ENCODE measurements at regions not wholly inside any gene's neighbourhood (a gene's known extent, or its start where the extent isn't known, plus 50 kb on each side); places are given as distances from the start of the nearest gene placed in this dataset.
"Not testable (repeated sequence)": the region's sequence is repeated elsewhere in the genome, so short reads cannot be mapped to it uniquely, and the experiment has no call there.

DNA sequence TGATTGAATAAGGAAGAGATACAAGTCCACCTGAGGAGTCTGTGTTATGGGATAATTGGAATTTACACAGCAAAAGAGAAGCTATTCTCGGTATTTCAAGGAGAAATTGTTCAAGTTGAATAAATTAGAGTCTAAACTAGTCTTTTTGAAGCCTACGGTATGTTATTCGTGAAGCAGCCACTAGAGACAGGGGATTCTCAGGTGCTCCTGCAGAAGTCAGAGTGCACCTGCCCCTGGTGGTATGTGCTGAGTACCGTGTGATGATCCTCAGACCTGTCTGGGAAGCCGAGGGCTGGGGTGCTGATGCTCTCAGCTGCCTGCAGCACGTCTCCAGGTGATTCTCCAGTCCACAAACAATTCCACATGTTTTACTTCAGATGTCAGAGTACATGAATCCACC, 1171.7 kb downstream of the RPIA start:
- CTCF ChIA-PET; H3K9ac ChIP-seq (ENCODE audit: control insufficient read depth, insufficient read depth, low read length); H2AFZ ChIP-seq (ENCODE audit: control insufficient read depth, low read depth, low read length); H4K20me1 ChIP-seq (ENCODE audit: control insufficient read depth, insufficient read depth); DNase-seq (ENCODE audit: low read depth, low spot score); H3K79me2 ChIP-seq (ENCODE audit: control insufficient read depth, insufficient read depth, low read length); H3K27me3 ChIP-seq (replicated peaks in 1 of 2; ENCODE audit: control insufficient read depth in 2 of 2, insufficient read depth in 2 of 2, low read length in 1 of 2); RAD21 ChIA-PET (ENCODE audit: unreplicated experiment); in situ Hi-C loops (cut with MboI); intact Hi-C loops (cut with micrococcal nuclease; ENCODE audit: unreplicated experiment); H3K4me1 ChIP-seq (ENCODE audit: control insufficient read depth, insufficient read depth, low read length); H3K36me3 ChIP-seq (ENCODE audit: control insufficient read depth in 2 of 2, insufficient read depth in 2 of 2, low read length in 1 of 2); SMC1A ChIA-PET (ENCODE audit: uncharacterized antibody, unreplicated experiment); H3K9me3 ChIP-seq (replicated peaks; ENCODE audit: control insufficient read depth, insufficient read depth, low read length); POLR2A ChIA-PET; BruUV-seq (replicated peaks); FAIRE-seq; H3K4me3 ChIP-seq; H3K4me2 ChIP-seq (ENCODE audit: control insufficient read depth, insufficient read depth); H3K27ac ChIP-seq (ENCODE audit: control insufficient read depth, insufficient read depth): not testable (repeated sequence)
- WGBS (ENCODE audit: insufficient coverage, insufficient replicate concordance, low lambda C conversion rate, missing lambda C conversion rate) = no CpG with 5 or more reads among the region's 6 CpGs
- peak; percentile 66 for ATAC-seq

- H3K9me3 ChIP-seq (replicated peaks; ENCODE audit: control insufficient read depth, insufficient read depth, low read length); H3K4me3 ChIP-seq; SMC1A ChIA-PET (ENCODE audit: uncharacterized antibody, unreplicated experiment); CTCF ChIA-PET; DNase-seq (ENCODE audit: low read depth, low spot score); H3K4me1 ChIP-seq (ENCODE audit: control insufficient read depth, insufficient read depth, low read length); H3K27me3 ChIP-seq (replicated peaks in 1 of 2; ENCODE audit: control insufficient read depth in 2 of 2, insufficient read depth in 2 of 2, low read length in 1 of 2); H3K79me2 ChIP-seq (ENCODE audit: control insufficient read depth, insufficient read depth, low read length); intact Hi-C loops (cut with micrococcal nuclease; ENCODE audit: unreplicated experiment); H3K27ac ChIP-seq (ENCODE audit: control insufficient read depth, insufficient read depth); H3K4me2 ChIP-seq (ENCODE audit: control insufficient read depth, insufficient read depth); BruUV-seq (replicated peaks); FAIRE-seq; H4K20me1 ChIP-seq (ENCODE audit: control insufficient read depth, insufficient read depth); H2AFZ ChIP-seq (ENCODE audit: control insufficient read depth, low read depth, low read length); in situ Hi-C loops (cut with MboI); H3K9ac ChIP-seq (ENCODE audit: control insufficient read depth, insufficient read depth, low read length); ATAC-seq; POLR2A ChIA-PET; RAD21 ChIA-PET (ENCODE audit: unreplicated experiment); H3K36me3 ChIP-seq (ENCODE audit: control insufficient read depth in 2 of 2, insufficient read depth in 2 of 2, low read length in 1 of 2): not testable (repeated sequence)
- WGBS (ENCODE audit: insufficient coverage, insufficient replicate concordance, low lambda C conversion rate, missing lambda C conversion rate) = 51% methylated on average over 4 of the region's 9 CpGs
These were observed 1183.5 kb downstream of the RPIA start for GRCh38 chr2:89874810-89875595.

DNA sequence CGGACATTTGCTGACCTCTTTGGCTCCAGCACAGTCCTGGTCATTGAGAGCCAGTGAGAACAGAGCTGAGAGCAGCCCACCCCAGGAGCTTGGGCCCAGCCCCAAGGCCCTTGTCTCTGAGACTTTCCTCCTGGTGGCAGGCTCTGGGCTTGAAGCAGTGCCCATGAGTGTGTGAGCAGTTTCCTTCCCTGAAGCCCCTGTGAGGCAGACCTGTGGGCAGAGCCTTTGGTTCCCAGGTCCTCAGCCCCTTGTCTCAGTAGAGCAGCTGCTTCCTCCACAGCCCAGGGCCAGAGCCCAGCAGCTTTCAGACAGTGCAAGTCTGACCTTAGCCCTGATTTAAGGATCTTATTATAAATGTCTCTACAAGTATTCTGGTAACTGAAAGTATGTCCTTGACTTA, 1185.0 kb downstream of the RPIA start:
- WGBS (ENCODE audit: insufficient coverage, insufficient replicate concordance, low lambda C conversion rate, missing lambda C conversion rate) = no CpG with 5 or more reads among the region's 1 CpG
- H3K36me3 ChIP-seq (ENCODE audit: control insufficient read depth in 2 of 2, insufficient read depth in 2 of 2, low read length in 1 of 2); H3K79me2 ChIP-seq (ENCODE audit: control insufficient read depth, insufficient read depth, low read length); POLR2A ChIA-PET; H2AFZ ChIP-seq (ENCODE audit: control insufficient read depth, low read depth, low read length); CTCF ChIA-PET; H3K4me3 ChIP-seq; BruUV-seq (replicated peaks); FAIRE-seq; H3K4me1 ChIP-seq (ENCODE audit: control insufficient read depth, insufficient read depth, low read length); DNase-seq (ENCODE audit: low read depth, low spot score); RAD21 ChIA-PET (ENCODE audit: unreplicated experiment); H3K4me2 ChIP-seq (ENCODE audit: control insufficient read depth, insufficient read depth); intact Hi-C loops (cut with micrococcal nuclease; ENCODE audit: unreplicated experiment); in situ Hi-C loops (cut with MboI); H3K27me3 ChIP-seq (replicated peaks in 1 of 2; ENCODE audit: control insufficient read depth in 2 of 2, insufficient read depth in 2 of 2, low read length in 1 of 2); H4K20me1 ChIP-seq (ENCODE audit: control insufficient read depth, insufficient read depth); SMC1A ChIA-PET (ENCODE audit: uncharacterized antibody, unreplicated experiment); H3K9me3 ChIP-seq (replicated peaks; ENCODE audit: control insufficient read depth, insufficient read depth, low read length); ATAC-seq; H3K9ac ChIP-seq (ENCODE audit: control insufficient read depth, insufficient read depth, low read length); H3K27ac ChIP-seq (ENCODE audit: control insufficient read depth, insufficient read depth): not testable (repeated sequence)

DNA sequence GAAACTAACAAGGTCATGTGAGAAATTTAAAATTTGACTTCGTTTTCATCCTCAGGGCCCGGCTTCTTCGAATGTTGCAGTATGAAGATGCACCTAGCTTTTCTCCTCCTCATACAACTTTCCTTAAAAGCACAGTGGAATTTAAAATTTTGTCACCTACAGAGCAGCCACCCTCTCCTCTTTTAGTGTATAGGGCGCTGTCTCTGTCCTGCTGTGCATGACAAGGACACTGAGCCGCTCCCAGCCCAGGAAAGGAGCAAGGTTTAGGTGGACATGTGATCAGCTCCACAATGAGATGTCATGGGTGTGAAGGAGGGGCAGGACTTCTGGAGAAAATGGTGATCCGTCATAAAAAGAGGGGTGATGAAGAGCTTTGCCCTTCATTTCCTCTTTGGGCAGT, 1185.4 kb downstream of the RPIA start:
- CTCF ChIA-PET; SMC1A ChIA-PET (ENCODE audit: uncharacterized antibody, unreplicated experiment); H3K9ac ChIP-seq (ENCODE audit: control insufficient read depth, insufficient read depth, low read length); ATAC-seq; FAIRE-seq; RAD21 ChIA-PET (ENCODE audit: unreplicated experiment); in situ Hi-C loops (cut with MboI); H3K27me3 ChIP-seq (replicated peaks in 1 of 2; ENCODE audit: control insufficient read depth in 2 of 2, insufficient read depth in 2 of 2, low read length in 1 of 2); DNase-seq (ENCODE audit: low read depth, low spot score); intact Hi-C loops (cut with micrococcal nuclease; ENCODE audit: unreplicated experiment); H3K27ac ChIP-seq (ENCODE audit: control insufficient read depth, insufficient read depth); H3K9me3 ChIP-seq (replicated peaks; ENCODE audit: control insufficient read depth, insufficient read depth, low read length); H3K79me2 ChIP-seq (ENCODE audit: control insufficient read depth, insufficient read depth, low read length); H4K20me1 ChIP-seq (ENCODE audit: control insufficient read depth, insufficient read depth); H3K4me1 ChIP-seq (ENCODE audit: control insufficient read depth, insufficient read depth, low read length); H3K4me3 ChIP-seq; BruUV-seq (replicated peaks); H2AFZ ChIP-seq (ENCODE audit: control insufficient read depth, low read depth, low read length); H3K36me3 ChIP-seq (ENCODE audit: control insufficient read depth in 2 of 2, insufficient read depth in 2 of 2, low read length in 1 of 2); H3K4me2 ChIP-seq (ENCODE audit: control insufficient read depth, insufficient read depth); POLR2A ChIA-PET: not testable (repeated sequence)
- WGBS (ENCODE audit: insufficient coverage, insufficient replicate concordance, low lambda C conversion rate, missing lambda C conversion rate) = 2% methylated on average over 6 of the region's 6 CpGs

Measured in GM12878 (cell line).